ENCODE measurements at regions not wholly inside any gene's neighbourhood (a gene's known extent, or its start where the extent isn't known, plus 50 kb on each side); places are given as distances from the start of the nearest gene placed in this dataset.

- TF ChIP-seq REST (IDR thresholded peaks at IDR 0.05; ENCODE audit: borderline replicate concordance) = peak; percentile 19; the same call in 1 of the 2 replicates
- TF ChIP-seq REST (CRISPR knock-in tag; IDR thresholded peaks at IDR 0.05; ENCODE audit: low read depth) = no peak
- no peak for TF ChIP-seq POLR3A (IDR thresholded peaks at IDR 0.05; ENCODE audit: borderline replicate concordance, extremely low read depth, insufficient read depth, insufficient read length)
- no peak for TF ChIP-seq FOXM1 (IDR thresholded peaks at IDR 0.05; ENCODE audit: low read depth)
- no peak for TF ChIP-seq FOXM1 (CRISPR knock-in tag; IDR thresholded peaks at IDR 0.05; ENCODE audit: low read depth)
- no peak for TF ChIP-seq E2F6 (IDR thresholded peaks at IDR 0.05; ENCODE audit: borderline replicate concordance in 1 of 2, extremely low read depth in 1 of 2, insufficient read depth in 1 of 2, insufficient read length in 1 of 2, low read depth in 1 of 2, low read length in 1 of 2, poor library complexity in 1 of 2, severe bottlenecking in 1 of 2)
- peak; percentile 25; the same call in 1 of the 2 replicates for TF ChIP-seq ZNF75A (CRISPR knock-in tag; IDR thresholded peaks at IDR 0.05)
- TF ChIP-seq ZNF785 (CRISPR knock-in tag; IDR thresholded peaks at IDR 0.05) = no peak
- TF ChIP-seq STAT5B (CRISPR knock-in tag; IDR thresholded peaks at IDR 0.05) = no peak
- TF ChIP-seq SFPQ (IDR thresholded peaks at IDR 0.05; ENCODE audit: low read depth, low read length) = no peak
- no peak for TF ChIP-seq FOXK1 (CRISPR knock-in tag; IDR thresholded peaks at IDR 0.05; ENCODE audit: borderline replicate concordance)
- no peak for TF ChIP-seq MCM5 (IDR thresholded peaks at IDR 0.05; ENCODE audit: low read depth)
- no peak for TF ChIP-seq ZFP1 (CRISPR knock-in tag; IDR thresholded peaks at IDR 0.05)
- TF ChIP-seq NR1H2 (CRISPR knock-in tag; IDR thresholded peaks at IDR 0.05) = no peak
- TF ChIP-seq RAD21 (CRISPR knock-in tag; conservative IDR thresholded peaks at IDR 0.05 in 1 of 2, IDR thresholded peaks at IDR 0.05 in 1 of 2) = peak in 1 of 2 experiments; percentile 26; a peak in 1 of 4 replicates
- TF ChIP-seq ZSCAN29 (IDR thresholded peaks at IDR 0.05) = no peak
- TF ChIP-seq PML (IDR thresholded peaks at IDR 0.05; ENCODE audit: low read length) = no peak
- TF ChIP-seq HNRNPL (IDR thresholded peaks at IDR 0.05; ENCODE audit: low read depth, low read length) = no peak
- no peak for TF ChIP-seq THRAP3 (IDR thresholded peaks at IDR 0.05; ENCODE audit: borderline replicate concordance)
These were observed 90.2 kb upstream of the SSTR4 start (continued) for GRCh38 chr20:22944936-22945335.

Measured in K562 (cell line).